B cell (primary cell): ENCODE measurements at regions not wholly inside any gene's neighbourhood (a gene's known extent, or its start where the extent isn't known, plus 50 kb on each side); places are given as distances from the start of the nearest gene placed in this dataset.

ENCODE experiments used
- EZH2 ChIP-seq: IDR thresholded peaks from 2 replicates; pipeline ENCODE4 v1.6.1; 2012; ENCODE audit warnings: borderline replicate concordance, low read depth, mild to moderate bottlenecking, moderate library complexity, low read length; ENCODE audit not compliant: insufficient read depth, poor library complexity, severe bottlenecking
- TF ChIP-seq, protein P1 (sequence below): fragments of 200-600 bp; IDR thresholded peaks from one replicate; pipeline ENCODE4 v1.8.0; 2022; ENCODE audit warnings: antibody characterized with exemption, mild to moderate bottlenecking

DNA sequence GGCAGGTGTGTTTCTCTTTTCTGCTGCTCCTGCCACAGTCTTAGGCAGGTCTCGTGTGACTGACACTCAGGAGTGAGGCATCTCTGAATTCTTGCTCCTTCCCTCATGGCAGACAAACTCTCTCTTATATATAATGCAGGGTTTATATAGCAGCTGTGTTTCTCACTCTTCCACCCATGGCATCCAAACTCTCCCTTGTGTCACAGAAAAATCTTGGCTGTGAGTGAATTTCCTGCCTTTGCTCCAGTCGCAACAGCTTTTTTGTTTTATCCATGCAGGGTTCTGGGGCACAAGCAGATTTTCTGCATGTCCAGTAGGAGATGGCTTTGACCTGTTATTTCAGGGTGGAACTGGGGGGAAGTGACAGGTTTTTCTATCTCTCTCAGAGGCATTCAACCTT lies 1275.5 kb downstream of the ADGRL3 start:
- TF ChIP-seq EZH2: no peak
- TF ChIP-seq, protein P1, sequence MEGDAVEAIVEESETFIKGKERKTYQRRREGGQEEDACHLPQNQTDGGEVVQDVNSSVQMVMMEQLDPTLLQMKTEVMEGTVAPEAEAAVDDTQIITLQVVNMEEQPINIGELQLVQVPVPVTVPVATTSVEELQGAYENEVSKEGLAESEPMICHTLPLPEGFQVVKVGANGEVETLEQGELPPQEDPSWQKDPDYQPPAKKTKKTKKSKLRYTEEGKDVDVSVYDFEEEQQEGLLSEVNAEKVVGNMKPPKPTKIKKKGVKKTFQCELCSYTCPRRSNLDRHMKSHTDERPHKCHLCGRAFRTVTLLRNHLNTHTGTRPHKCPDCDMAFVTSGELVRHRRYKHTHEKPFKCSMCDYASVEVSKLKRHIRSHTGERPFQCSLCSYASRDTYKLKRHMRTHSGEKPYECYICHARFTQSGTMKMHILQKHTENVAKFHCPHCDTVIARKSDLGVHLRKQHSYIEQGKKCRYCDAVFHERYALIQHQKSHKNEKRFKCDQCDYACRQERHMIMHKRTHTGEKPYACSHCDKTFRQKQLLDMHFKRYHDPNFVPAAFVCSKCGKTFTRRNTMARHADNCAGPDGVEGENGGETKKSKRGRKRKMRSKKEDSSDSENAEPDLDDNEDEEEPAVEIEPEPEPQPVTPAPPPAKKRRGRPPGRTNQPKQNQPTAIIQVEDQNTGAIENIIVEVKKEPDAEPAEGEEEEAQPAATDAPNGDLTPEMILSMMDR: no peak
